GM23338 (cell line): ENCODE measurements at regions not wholly inside any gene's neighbourhood (a gene's known extent, or its start where the extent isn't known, plus 50 kb on each side); places are given as distances from the start of the nearest gene placed in this dataset.

Experiments
- ATAC-seq: fragments of 200-7000 bp; cut with Tn5 transposase; 3 replicates; pipeline ENCODE4 v1.9.1; 2020
- DNase-seq: peaks from one replicate; pipeline ENCODE4 v3.0.0-alpha.2; 2015; ENCODE audit warnings: low spot score
- H2AFZ ChIP-seq: fragments of 200-600 bp; sonication (generic); 2 replicates; pipeline ENCODE4 v1.8.0; 2016; ENCODE audit warnings: antibody characterized with exemption, mild to moderate bottlenecking, moderate library complexity
- H3F3A ChIP-seq: fragments of 200-600 bp; sonication (generic); replicated peaks from 2 replicates; pipeline ENCODE4 v1.8.0; 2017; ENCODE audit warnings: antibody characterized with exemption, mixed run types, low read depth
- H3K27ac ChIP-seq: fragments of 200-600 bp; sonication (generic); 2 replicates; pipeline ENCODE4 v1.6.1; 2016; ENCODE audit warnings: low read depth
- H3K27me3 ChIP-seq: fragments of 200-600 bp; sonication (generic); 2 replicates; pipeline ENCODE4 v1.8.0; 2016; ENCODE audit warnings: mild to moderate bottlenecking, mixed run types, moderate library complexity; ENCODE audit not compliant: insufficient read depth
- H3K36me3 ChIP-seq: fragments of 200-600 bp; sonication (generic); 2 replicates; pipeline ENCODE4 v1.8.0; 2016; ENCODE audit warnings: mild to moderate bottlenecking; ENCODE audit not compliant: insufficient read depth
- H3K4me1 ChIP-seq: fragments of 200-600 bp; sonication (generic); 2 replicates; pipeline ENCODE4 v1.8.0; 2016; ENCODE audit warnings: mild to moderate bottlenecking, moderate library complexity; ENCODE audit not compliant: insufficient read depth
- H3K4me2 ChIP-seq: fragments of 200-600 bp; sonication (generic); 2 replicates; pipeline ENCODE4 v1.7.1; 2017; ENCODE audit warnings: mixed run types
- H3K4me3 ChIP-seq: fragments of 200-600 bp; sonication (generic); 2 replicates; pipeline ENCODE4 v1.6.1; 2016; ENCODE audit warnings: mixed run types
- H3K79me2 ChIP-seq: fragments of 200-600 bp; sonication (generic); replicated peaks from 2 replicates; pipeline ENCODE4 v1.8.0; 2017; ENCODE audit warnings: mild to moderate bottlenecking; ENCODE audit not compliant: insufficient read depth
- H3K9me2 ChIP-seq: fragments of 200-600 bp; sonication (generic); 2 replicates; pipeline ENCODE4 v1.8.0; 2017; ENCODE audit not compliant: insufficient read depth
- H4K20me1 ChIP-seq: fragments of 200-600 bp; sonication (generic); replicated peaks from 2 replicates; pipeline ENCODE4 v1.8.0; 2017; ENCODE audit warnings: mild to moderate bottlenecking; ENCODE audit not compliant: insufficient read depth
- H3K27ac Mint-ChIP-seq: 2 replicates; pipeline ENCODE4 v1.8.0; 2020; ENCODE audit warnings: inconsistent platforms, mild to moderate bottlenecking, moderate library complexity, mixed read lengths
- H3K27me3 Mint-ChIP-seq: 3 replicates; pipeline ENCODE4 v1.8.0; 2022; ENCODE audit warnings: low read depth, mild to moderate bottlenecking, moderate library complexity, mixed read lengths, inconsistent platforms; ENCODE audit not compliant: insufficient read depth, poor library complexity
- H3K36me3 Mint-ChIP-seq: 3 replicates; pipeline ENCODE4 v1.8.0; 2021; ENCODE audit warnings: low read depth, mild to moderate bottlenecking, inconsistent platforms, moderate library complexity, mixed read lengths
- H3K4me1 Mint-ChIP-seq: 3 replicates; pipeline ENCODE4 v1.8.0; 2020; ENCODE audit warnings: mild to moderate bottlenecking, inconsistent platforms, mixed read lengths
- H3K4me3 Mint-ChIP-seq: 3 replicates; pipeline ENCODE4 v1.8.0; 2021; ENCODE audit warnings: moderate library complexity, mild to moderate bottlenecking, inconsistent platforms, mixed read lengths
- H3K9me3 Mint-ChIP-seq: 3 replicates; pipeline ENCODE4 v1.8.0; 2020; ENCODE audit warnings: moderate library complexity, mild to moderate bottlenecking, inconsistent platforms, mixed read lengths
- CREB1 ChIP-seq: fragments of 250-450 bp; sonication (Bioruptor Pico); IDR thresholded peaks from 2 replicates; pipeline ENCODE4 v1.5.0; 2020; ENCODE audit warnings: low read depth, mild to moderate bottlenecking, moderate library complexity
- CTCF ChIP-seq, 2 experiments: fragments of 200-600 bp in 1 of 2; sonication (generic) in 1 of 2; conservative IDR thresholded peaks; 2 replicates each; pipeline versions ENCODE4 v1.5.1 to v1.6.1; 2016 to 2017; ENCODE audit warnings: antibody characterized with exemption in 2 of 2, low read depth in 2 of 2, mild to moderate bottlenecking in 2 of 2, moderate library complexity in 1 of 2
- ETS1 ChIP-seq: IDR thresholded peaks from 2 replicates; pipeline ENCODE4 v1.6.1; 2016; ENCODE audit warnings: antibody characterized with exemption
- EZH2 ChIP-seq: fragments of 200-600 bp; sonication (generic); IDR thresholded peaks from one replicate; pipeline ENCODE4 v1.8.0; 2017; ENCODE audit warnings: antibody characterized with exemption, mild to moderate bottlenecking, low read depth; ENCODE audit not compliant: unreplicated experiment
- EZH2phosphoT487 ChIP-seq: fragments of 200-600 bp; sonication (generic); IDR thresholded peaks from one replicate; pipeline ENCODE4 v1.8.1; 2018; ENCODE audit warnings: antibody characterized with exemption; ENCODE audit not compliant: unreplicated experiment
- JUNB ChIP-seq: IDR thresholded peaks from one replicate; pipeline ENCODE4 v1.6.1; 2016; ENCODE audit warnings: antibody characterized with exemption; ENCODE audit not compliant: unreplicated experiment
- NANOG ChIP-seq: IDR thresholded peaks from 2 replicates; pipeline ENCODE4 v1.6.1; 2016; ENCODE audit warnings: antibody characterized with exemption, borderline replicate concordance
- POLR2AphosphoS5 ChIP-seq: IDR thresholded peaks from 2 replicates; pipeline ENCODE4 v1.6.1; 2016; ENCODE audit warnings: antibody characterized with exemption, low read depth
- REST ChIP-seq: IDR thresholded peaks from one replicate; pipeline ENCODE4 v1.6.1; 2018; ENCODE audit warnings: antibody characterized with exemption; ENCODE audit not compliant: unreplicated experiment
- STAT1 ChIP-seq: IDR thresholded peaks from one replicate; pipeline ENCODE4 v1.6.1; 2016; ENCODE audit warnings: antibody characterized with exemption; ENCODE audit not compliant: unreplicated experiment
- ZNF331 ChIP-seq: fragments of 250-450 bp; sonication (Bioruptor Pico); IDR thresholded peaks from 2 replicates; pipeline ENCODE4 v1.5.0; 2020; ENCODE audit warnings: low read depth, mild to moderate bottlenecking, moderate library complexity
- ZNF462 ChIP-seq: fragments of 250-450 bp; sonication (Bioruptor Pico); IDR thresholded peaks from 2 replicates; pipeline ENCODE4 v1.5.0; 2020; ENCODE audit warnings: mild to moderate bottlenecking, moderate library complexity

GRCh38 chr4:123170843-123171242 lies 225.8 kb upstream of the SPRY1 start (continued):
- no peak for TF ChIP-seq ZNF462 (CRISPR knock-in tag)
- TF ChIP-seq POLR2AphosphoS5, result no peak
- TF ChIP-seq NANOG, result no peak
- no peak for TF ChIP-seq CREB1 (CRISPR knock-in tag)
- TF ChIP-seq EZH2, result no peak
- no peak for TF ChIP-seq STAT1
- TF ChIP-seq ETS1, result no peak
- no peak for TF ChIP-seq ZNF331 (CRISPR knock-in tag)
- TF ChIP-seq JUNB, result no peak
- TF ChIP-seq EZH2phosphoT487, result no peak

- Histone ChIP-seq H3K79me2 (no peaks in the 10 kb centered on the region), H3K4me3 (no peak overlapping the region), H3K27ac (no peak overlapping the region), H3K4me1 (no peaks in the 10 kb centered on the region), H3F3A (no peaks in the 10 kb centered on the region), H3K36me3 (no peaks in the 10 kb centered on the region), H2AFZ (no peak overlapping the region), H3K27me3 (no peaks in the 10 kb centered on the region), H3K4me2 (no peak overlapping the region), H4K20me1 (no peaks in the 10 kb centered on the region), H3K9me2 (no peaks in the 10 kb centered on the region)
- DNase-seq, result no peak
- Mint-ChIP-seq H3K36me3 (no peaks in the 10 kb centered on the region), H3K4me3 (no peak overlapping the region), H3K27me3 (peaks cover 2% of the 10 kb centered on the region), H3K27ac (no peak overlapping the region), H3K4me1 (peaks cover 3% of the 10 kb centered on the region; the same call in 1 of the 3 replicates), H3K9me3 (no peaks in the 10 kb centered on the region)
- no peak for ATAC-seq
- TF ChIP-seq ETS1 (no peak), JUNB (no peak), ZNF331 (CRISPR knock-in tag) (no peak), CTCF (conservative IDR thresholded peaks at IDR 0.05; ENCODE audit: low read depth in 2 of 2) (no peak), REST (no peak), CREB1 (CRISPR knock-in tag) (no peak)
These were observed 220.0 kb upstream of the SPRY1 start for GRCh38 chr4:123176605-123177004.
